ENCODE measurements at regions not wholly inside any gene's neighbourhood (a gene's known extent, or its start where the extent isn't known, plus 50 kb on each side); places are given as distances from the start of the nearest gene placed in this dataset.
"Not testable (repeated sequence)": the region's sequence is repeated elsewhere in the genome, so short reads cannot be mapped to it uniquely, and the experiment has no call there.

DNA sequence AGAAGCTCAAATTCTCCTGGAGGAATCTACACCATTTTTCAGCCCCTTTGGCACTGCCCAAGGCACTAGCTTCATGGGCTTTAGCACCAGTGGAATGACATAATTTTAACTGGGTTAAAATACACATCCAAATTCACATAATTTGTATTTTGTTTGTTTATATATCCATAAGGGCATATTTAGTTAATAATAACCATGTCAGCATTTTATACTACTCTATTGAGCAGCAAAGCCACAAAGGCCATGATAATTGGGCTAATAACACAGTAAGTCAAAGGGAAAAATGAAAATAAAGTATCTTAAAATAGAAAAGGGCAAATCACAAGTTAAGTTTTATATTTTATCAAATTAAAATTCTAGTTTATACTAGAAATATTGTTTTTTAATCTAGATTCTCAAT is 262.7 kb upstream of the TACR3 start:
- no peak for DNase-seq

DNA sequence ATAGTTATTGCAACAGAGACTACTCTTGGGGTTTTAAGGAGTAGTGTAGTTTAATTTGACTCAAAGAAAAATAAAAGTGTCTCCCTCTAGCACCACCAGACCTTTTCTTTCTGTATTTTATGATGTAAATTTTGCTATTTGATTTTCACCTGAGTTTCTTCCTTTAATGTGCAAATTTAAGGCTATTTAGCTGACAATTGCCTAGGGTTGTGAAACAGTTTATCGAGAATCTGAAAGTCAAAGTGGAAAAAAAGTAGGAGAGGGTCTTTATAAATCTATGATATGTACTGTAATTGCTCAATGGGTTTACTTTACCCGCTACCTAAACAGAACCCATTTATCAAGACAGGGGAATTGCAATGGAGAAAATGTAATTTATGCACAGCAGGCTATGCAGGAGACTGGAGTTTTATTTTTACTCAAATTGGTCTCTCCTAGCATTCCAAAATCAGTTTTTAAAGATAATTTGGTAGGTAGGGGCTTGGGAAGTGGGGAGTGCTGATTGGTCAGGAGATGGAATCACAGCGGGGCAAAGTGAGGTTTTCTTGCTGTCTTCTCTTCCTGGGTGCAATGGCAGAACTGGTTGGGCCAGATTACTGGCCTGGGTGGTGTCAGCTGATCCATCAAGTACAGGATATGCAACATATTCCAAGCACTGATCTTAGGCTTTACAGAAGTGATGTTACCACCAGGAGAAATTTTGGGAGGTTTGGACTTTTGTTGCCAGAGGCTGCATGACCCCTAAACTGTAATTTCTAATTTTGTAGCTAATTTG is 228.6 kb upstream of the TACR3 start:
- no peak for DNase-seq

DNA sequence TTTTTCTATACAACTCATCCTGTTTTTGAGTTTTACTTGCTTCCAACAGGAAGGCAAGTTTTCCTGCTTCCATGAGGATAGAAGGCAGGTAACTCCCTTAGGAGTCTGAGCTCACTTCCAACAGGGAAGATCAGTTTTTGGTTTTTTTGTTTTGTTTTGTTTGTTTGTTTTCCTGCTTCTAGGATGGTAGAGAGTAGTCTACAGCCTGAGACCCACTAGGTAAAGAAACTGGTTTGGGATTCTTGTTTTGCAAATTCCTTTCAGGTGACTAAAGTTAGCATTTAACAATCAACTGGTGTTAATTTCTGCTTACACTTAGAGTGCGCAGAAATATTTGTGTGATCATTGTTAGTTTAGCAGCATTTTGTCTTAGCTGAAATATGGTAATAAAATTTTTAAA is 227.8 kb upstream of the TACR3 start:
- no peak for DNase-seq

DNA sequence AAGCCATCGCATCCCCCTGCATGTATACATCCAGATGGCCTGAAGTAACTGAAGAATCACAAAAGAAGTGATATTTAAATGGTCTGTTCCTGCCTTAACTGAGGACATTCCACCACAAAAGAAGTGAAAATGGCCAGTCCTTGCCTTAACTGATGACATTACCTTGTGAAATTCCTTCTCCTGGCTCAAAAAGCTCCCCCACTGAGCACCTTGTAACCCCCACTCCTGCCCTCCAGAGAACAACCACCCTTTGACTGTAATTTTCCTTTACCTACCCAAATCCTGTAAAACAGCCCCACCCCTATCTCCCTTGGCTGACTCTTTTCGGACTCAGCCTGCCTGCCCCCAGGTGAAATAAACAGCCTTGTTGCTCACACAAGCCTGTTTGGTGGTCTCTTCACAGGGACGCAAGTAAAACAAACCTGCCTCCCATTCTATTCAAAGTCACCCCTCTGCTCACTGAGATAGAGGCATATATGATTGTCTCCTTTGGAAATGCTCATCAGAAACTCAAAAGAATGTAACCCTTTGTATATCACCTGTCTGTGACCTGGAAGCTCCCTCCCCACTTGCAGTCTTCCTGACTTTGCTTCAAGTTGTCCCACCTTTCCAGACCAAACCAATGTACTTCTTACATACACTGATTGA is 227.0 kb upstream of the TACR3 start:
- DNase-seq: not testable (repeated sequence)

DNA sequence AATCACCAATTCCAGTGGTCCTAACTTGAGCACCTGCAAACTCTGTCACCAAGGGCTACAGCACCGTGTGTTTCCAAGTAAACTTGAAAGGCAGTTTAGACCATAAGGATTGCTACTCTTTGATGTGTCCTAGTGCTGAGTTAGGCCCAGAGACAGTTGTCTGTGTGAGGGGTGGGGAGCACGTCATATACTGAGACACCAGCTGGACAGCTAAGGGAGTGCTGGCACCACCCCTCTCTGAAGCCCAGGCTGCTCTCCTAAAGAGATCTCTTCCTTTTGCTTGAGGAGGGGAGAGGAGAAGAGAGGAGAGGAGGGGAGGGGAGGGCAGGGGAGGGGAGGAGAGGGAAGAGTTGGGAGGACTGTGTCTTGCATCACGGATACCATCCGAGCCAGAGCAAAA is 218.7 kb upstream of the TACR3 start:
- DNase-seq: no peak

DNA sequence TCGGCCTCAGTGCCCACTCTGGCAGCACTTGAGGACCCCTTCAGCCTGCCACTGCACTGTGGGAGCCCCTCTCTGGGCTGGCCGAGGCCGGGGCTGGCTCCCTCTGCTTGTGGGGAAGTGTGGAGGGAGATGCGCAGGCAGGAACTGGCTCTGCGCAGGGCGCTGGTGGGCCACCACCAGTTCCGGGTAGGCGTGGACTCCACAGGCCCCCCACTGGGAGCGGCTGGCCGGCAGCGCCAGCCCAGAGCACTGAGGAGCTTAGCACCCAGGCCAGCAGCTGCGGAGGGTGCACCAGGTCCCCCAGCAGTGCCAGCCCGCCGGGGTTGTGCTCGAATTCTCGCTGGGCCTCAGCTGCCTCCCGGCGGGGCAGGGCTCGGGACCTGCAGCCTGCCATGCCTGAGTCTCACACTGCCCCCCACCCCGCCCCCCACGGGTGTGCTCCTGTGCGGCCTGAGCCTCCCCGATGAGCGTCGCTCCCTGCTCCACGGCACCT is 216.9 kb upstream of the TACR3 start:
- no peak for DNase-seq

DNA sequence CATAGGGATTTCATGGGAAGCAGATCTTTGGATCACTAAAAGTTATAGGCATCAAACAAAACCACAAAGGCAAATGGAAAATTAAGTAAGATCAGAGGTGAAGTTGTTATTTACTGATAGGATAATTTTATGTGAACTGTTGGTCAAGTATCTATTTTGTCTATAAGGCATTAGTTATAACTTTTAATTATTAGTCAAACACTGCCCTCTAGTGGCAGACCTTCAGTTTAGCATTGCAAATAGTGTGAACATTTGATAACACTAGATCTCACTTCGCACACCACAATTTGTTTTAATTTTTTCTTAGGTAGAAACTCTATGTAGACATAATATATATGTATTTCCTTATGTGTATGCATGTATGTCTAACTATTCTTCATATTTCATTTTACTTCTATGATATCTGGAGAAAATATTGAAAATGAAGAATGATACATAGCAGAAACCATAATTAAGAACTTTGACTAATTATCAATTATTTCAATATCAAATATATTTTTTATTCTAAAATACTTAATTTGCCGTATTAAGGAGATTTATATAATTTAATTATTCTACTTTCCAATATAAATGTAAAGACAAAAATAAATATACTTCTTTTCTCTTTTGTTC is 214.5 kb upstream of the TACR3 start:
- DNase-seq: no peak

DNA sequence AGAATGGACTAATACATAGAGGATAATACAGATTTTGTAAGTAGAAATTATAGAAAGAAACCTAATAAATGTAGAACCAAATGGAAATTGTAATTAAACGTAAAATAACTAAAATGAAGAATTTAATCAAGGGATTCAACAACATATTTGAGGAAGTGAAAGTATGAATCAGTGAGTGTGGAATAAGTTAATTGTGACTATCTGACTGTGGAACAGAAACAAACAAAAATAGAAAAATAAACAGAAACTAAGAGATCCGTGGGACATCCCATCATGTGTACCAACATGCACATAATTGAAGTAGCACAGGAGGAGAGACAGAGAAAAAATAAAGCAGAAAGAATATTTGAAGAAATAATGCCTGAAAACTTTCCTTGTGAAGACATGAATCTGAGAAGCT is 208.6 kb upstream of the TACR3 start:
- DNase-seq: no peak

DNA sequence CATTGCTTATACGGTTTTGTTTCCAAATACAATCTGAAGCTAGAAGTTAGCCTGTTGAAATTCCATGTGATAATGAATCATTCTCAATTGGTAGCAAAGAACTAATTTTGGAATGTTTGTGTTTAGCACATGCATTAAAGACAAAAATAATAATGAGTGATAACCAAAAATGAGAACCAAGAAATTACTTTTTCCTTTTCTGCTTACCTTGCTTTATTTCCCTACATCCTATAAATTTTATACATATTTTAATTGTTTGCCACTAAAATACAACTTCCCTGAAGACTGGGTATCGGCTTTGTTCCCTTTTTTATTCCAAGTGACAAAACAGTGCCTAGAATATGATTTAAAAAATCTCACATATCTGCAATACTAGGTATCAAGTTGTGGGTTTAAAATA is 203.8 kb upstream of the TACR3 start:
- DNase-seq: no peak

DNA sequence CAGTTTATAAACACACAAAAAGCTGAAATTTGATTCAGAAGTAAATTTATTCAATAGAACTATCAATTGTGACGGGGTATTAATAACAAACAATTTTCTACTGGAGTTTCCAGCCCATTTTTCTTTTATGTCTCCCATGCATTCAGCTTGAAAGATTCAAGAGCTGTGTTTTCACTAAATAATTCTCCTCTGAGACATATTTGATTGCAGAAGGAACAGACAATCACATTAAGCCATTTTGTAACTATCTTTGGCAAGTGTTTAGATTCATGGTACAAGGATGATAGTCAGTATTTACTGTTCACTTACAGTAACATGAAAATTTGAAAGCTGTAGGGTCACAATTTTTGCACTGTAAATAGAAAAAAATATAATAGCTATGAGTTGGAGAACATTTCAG is 198.4 kb upstream of the TACR3 start:
- no peak for DNase-seq

DNA sequence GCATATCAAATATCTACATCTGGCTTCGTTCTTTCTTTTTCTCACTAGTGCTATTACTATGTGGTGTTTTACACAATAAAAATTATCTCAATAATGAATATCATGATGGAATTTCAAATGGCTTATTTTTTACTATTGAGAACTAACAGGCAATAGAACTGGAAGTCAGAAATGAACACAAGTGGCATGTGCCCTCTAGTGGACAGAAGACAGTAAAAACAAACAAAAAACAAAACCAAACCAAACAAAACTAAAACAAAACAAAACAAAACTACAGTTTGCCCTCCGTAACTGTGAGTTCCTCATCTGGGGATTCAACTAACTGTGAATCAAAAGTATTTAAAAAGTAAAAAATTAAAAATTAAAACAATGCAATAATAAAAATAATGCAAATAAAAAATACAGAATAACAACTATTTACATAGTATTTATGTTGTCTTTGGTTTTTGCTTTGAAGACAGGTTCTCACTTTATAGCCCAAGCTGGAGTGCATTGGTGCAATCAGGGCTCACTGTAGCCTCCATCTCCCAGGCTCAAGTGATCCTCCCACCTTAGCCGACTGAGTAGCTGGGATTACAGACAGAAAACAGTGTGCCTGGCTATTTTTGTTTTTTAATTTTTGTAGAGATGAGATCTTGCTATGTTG is 195.6 kb upstream of the TACR3 start:
- DNase-seq: no peak

DNA sequence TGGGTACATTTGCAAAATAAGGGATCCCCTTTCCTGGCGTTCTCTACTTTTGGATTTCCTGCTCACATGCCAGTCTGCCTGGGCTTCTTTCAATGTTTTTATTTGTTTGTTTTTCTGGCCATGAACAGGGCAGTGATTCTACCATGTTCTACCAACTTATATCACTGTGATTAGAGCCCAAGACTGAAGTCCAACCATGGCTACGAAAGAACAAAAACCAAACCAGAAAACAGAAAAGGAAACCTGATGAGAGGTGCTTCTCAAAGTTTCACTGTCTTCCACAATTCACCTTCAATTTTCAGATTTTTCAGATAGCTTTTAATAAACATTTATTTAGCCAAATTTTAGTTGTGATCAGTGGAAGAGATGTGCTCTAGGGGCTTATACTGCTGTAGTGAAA is 187.6 kb upstream of the TACR3 start:
- DNase-seq: no peak

DNA sequence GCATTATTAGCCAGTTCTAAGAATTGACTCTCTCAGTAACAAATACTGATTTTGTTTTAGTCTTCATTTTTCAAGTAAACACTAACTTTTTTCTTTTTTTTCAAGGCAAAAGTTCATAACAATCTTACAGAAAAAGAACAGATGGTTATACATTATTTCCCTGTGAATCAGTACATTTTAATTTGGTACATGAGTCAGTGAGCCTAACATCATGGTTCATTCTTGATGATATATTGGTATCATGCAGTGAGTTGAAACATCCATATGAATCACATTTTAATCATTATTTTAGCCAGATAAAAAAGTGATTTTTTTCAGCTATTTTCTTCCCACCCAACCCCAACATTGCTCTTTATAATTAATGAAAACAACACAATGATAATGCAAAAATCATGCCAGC is 184.3 kb upstream of the TACR3 start:
- no peak for DNase-seq

DNA sequence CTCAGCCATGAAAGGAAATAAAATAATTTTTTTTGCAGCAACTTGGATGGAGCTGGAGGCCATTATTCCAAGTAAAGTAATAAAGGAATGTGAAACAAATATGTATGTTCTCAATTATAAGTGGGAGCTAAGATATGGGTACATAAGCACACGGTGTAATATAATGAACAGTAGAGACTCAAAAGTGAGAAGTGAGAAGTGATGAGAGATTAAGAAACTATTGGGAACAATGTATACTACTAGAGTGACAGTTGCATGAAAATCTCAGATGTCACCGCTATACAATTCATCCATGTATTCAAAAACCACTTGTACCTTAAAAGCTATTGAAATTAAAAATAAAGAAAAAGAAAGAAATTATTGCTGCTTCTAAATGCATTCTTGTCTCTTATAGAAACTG is 182.9 kb upstream of the TACR3 start:
- DNase-seq: no peak

DNA sequence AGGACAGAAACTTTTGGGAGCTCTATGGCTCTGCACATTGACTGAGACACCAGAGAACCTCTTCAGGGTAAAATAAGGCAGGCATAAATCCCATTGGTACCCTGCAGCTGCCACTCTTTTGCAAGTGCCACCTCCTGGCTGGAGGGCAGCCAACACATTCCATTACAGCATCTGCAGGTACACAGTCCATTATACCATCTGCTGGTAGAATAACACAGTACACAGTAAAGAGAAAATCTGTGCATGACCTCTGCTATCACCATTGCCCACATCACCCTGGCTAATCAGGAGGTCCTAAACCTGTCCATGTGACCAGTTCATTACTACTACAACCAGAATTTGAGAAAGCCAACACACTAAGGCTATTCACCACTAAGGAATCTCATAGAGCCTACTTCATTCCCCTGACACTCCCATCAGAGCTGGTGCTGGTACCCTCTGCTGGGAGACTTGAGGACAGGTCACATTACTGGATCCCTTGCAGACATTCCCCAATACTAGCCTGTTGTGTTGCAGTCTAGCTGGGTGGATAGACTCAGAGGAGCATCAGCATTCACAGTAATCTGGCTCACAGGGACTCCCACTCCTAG is 176.2 kb upstream of the TACR3 start:
- DNase-seq: no peak

DNA sequence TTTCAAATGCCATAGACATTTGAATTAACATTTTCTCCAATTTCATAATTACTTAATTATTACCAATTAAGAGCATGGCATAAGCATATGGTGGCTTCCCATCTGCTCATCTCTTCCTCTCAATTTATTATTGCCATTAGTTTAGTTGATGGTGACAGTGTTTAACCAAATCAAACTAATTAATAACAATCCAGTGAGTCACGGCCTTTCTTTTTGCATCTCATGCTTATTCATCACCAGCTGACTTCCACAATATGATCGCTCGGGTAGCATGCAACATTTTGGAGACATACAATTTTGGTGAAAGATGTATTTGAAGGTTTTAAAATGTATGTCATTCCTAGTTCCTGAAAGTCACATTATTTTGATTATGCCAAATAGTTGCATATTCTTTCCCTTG is 172.8 kb upstream of the TACR3 start:
- DNase-seq: no peak

DNA sequence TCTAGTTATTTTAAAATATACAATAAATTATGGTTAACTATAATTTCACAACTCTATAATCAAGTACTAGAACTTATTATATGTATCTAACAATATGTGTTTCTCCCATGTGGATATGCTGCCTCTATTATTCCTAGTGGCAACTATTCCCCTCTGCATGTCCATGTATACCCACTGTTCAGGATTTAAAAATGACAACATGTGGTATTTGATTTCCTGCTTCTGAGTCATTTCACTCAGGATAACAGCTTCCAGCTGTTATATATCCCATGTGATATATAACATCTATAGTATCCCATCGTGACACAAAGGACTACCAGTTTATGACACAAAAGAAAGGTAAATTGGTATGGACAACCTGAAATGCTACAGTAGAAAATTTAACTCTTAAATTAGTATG is 167.4 kb upstream of the TACR3 start:
- no peak for DNase-seq

DNA sequence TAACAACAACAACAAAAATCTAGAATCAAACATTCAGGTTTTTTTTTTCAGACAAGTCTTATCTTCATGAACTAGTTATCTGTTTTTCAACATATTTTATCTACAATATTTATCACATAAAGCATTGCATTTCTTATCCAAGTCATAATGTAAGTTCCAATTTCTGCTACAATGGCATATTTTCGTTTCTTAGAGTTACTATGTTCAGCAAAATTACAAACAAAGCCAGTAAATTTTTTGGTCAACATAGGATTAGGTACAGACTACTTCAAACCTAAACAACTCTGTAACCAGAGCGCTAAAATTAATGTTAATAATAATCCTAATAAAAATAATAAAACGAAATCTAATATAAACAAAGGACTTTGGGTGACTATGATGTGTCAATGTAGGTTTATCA is 165.4 kb upstream of the TACR3 start:
- no peak for DNase-seq

DNA sequence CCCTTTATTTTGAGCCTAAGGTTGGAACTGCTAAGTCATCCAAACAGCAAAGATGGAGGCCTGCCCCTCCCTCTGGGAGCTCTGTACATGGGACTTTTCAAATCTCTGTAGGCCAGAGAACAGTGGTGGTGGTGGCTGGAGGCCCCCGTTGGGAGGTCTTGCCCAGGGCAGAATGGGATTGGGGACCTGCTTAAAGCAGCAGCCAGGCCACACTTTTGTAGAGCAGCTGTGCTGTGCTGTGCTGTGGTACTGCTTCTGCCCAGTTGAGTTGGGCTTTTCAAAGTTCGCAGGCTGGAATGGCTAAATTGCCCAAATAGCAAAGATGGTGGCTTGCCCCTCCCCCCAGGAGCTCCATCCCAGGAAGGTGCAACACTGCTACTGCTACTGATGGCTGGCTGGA is 147.5 kb upstream of the TACR3 start:
- no peak for DNase-seq

DNA sequence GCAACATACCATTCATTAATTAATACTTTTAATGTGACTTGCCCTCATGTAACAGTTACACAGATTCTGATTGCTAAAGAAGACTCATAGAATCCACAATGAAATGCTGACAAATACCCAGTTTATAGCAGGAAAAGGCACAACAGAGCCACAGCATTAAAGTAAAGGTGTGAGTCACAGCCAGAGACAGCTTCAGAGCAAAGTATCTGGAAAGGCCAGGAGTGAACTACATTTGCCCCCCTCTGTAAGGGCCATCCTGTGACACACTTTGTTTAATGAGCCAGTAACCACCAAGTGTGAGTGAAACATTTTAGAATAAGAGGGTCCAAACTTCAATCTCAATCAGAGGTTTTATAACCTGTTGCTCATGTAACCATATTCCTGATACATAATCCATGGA is 133.8 kb upstream of the TACR3 start:
- no peak for DNase-seq

DNA sequence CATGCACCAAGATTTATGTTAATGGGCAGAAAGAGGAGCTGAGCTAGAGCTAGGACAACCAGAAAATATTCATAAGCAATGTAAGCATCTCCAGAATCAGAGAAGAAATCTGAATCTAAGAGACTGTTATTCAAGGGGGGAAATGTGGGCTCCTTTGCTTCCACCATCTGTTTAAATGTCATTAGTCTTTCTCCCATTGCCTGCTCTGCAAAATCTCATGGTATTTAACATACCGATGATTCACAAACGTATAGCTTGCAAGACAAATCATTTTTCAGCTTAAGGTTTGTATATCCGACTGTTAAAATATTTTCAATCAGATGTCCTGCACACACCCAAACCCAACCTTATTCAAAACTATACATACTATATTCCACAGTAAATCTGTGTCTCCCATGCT is 133.4 kb upstream of the TACR3 start:
- DNase-seq: no peak

DNA sequence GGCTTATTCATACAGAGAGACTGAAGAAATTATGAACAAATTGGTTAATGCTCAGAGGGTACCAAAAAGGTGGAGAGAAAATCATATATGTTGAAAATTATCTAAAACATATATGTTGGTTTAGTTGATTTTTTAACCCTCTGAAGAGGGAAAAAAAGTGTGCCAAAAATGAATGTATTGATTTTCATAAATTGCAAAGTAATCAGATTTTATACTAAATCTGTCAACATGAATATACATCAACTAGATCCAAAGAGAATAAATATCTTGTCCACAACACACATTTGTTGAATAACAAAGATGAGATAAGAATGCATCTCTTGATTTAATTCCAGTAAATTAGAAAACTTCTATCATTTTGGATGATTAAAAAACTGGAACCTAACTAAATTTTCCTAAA is 125.3 kb upstream of the TACR3 start:
- no peak for DNase-seq

DNA sequence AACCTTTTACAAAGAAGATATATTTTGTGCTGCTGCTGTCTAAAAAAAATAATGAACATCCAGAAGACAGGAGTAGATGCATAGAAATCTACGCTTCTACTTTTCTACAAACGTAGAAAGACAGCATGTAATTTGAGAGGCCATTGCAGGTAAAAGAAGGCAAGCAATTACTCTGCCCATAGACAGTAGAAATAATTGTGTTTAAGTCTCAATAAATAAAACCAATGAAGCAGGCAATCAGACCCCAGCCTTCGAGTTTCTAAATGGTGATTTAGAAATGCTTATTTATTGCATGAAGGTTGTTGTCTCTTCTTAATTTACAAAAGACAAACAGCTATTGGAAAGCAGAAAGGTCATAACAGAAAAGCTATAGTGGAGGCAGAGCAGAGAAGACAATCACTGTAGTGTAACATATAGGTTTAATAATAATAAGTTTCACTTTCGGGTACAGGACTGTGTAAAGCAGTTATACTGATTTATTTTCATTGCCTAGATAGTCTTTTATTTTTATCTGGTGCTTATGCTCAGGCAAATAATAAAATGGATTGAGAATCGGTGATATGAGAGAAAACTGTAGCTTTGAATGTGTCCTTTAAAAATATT is 123.0 kb upstream of the TACR3 start:
- no peak for DNase-seq
